GM21717 (cell line): ENCODE measurements at regions not wholly inside any gene's neighbourhood (a gene's known extent, or its start where the extent isn't known, plus 50 kb on each side); places are given as distances from the start of the nearest gene placed in this dataset.

Source experiments
- ATAC-seq: cut with Tn5 transposase; IDR thresholded peaks from one replicate; pipeline ENCODE4 v1.9.1; 2021; ENCODE audit warnings: mild to moderate bottlenecking, moderate library complexity; ENCODE audit not compliant: unreplicated experiment

GRCh38 chr9:80131627-80132026 lies 559.9 kb downstream of the TLE4 start:
- ATAC-seq = no peak

- ATAC-seq = no peak
Observed at GRCh38 chr9:80127920-80128319, 556.2 kb downstream of the TLE4 start.

- ATAC-seq = no peak
Observed at GRCh38 chr9:80125731-80126264, 554.0 kb downstream of the TLE4 start.

GRCh38 chr9:80117031-80117430 lies 545.3 kb downstream of the TLE4 start:
- no peak for ATAC-seq

- no peak for ATAC-seq
Observed at GRCh38 chr9:80114241-80114640, 542.5 kb downstream of the TLE4 start.

- ATAC-seq = no peak
Observed at GRCh38 chr9:80107931-80108660, 536.3 kb downstream of the TLE4 start.

GRCh38 chr9:80097476-80097875 lies 525.7 kb downstream of the TLE4 start:
- no peak for ATAC-seq

- peak; percentile 53 for ATAC-seq
Observed at GRCh38 chr9:80094176-80094771, 522.5 kb downstream of the TLE4 start.

GRCh38 chr9:80093695-80094094 lies 521.9 kb downstream of the TLE4 start:
- ATAC-seq = no peak

GRCh38 chr9:80091526-80091925 lies 519.8 kb downstream of the TLE4 start:
- ATAC-seq = no peak

- ATAC-seq = no peak
Observed at GRCh38 chr9:80090317-80090716, 518.6 kb downstream of the TLE4 start.

- ATAC-seq = no peak
Observed at GRCh38 chr9:80086822-80087345, 515.1 kb downstream of the TLE4 start.

- no peak for ATAC-seq
Observed at GRCh38 chr9:80086386-80086785, 514.6 kb downstream of the TLE4 start.

GRCh38 chr9:80085668-80086067 lies 513.9 kb downstream of the TLE4 start:
- no peak for ATAC-seq

- ATAC-seq = no peak
Observed at GRCh38 chr9:80082213-80082612, 510.4 kb downstream of the TLE4 start.

GRCh38 chr9:80078826-80079225 lies 507.1 kb downstream of the TLE4 start:
- no peak for ATAC-seq

- ATAC-seq = no peak
Observed at GRCh38 chr9:80077059-80077458, 505.3 kb downstream of the TLE4 start.

- no peak for ATAC-seq
Observed at GRCh38 chr9:80076162-80076561, 504.4 kb downstream of the TLE4 start.

- ATAC-seq = no peak
Observed at GRCh38 chr9:80074439-80074838, 502.7 kb downstream of the TLE4 start.

GRCh38 chr9:80072451-80072850 lies 500.7 kb downstream of the TLE4 start:
- ATAC-seq = no peak

- no peak for ATAC-seq
Observed at GRCh38 chr9:80070071-80070742, 498.4 kb downstream of the TLE4 start.

- no peak for ATAC-seq
Observed at GRCh38 chr9:80066931-80067330, 495.2 kb downstream of the TLE4 start.
